ENCODE measurements at regions not wholly inside any gene's neighbourhood (a gene's known extent, or its start where the extent isn't known, plus 50 kb on each side); places are given as distances from the start of the nearest gene placed in this dataset.

DNA sequence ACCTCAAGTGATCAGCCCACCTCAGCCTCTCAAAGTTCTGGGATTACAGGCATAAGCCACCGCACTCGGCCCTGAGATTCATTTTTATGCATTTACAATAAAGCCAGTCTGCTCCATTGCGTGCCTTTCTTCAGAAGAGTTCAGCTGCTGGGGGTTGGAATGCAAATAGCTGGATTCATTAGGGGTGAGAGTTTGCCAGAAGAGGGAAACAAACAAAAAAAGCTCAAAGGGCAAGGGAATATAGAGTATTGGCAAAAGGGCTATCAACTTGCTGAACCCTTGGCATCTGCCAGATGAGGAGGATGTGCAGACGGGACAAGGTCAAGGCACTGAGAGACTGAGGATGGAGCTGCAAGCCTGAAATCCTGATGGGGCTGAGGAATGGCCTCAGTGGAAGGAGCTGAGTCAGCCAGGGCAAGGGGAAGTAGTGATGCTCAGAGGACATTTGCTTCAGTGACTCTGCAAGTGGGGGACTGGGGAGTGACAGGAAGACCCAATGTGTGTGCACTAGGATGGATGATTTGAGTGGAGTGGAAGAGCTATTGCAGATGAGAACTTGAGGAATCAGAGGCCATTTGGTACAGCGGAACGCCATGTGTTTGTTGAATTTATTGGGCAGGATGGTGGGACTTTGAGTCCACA is 75.0 kb upstream of the ARMC3 start:
- TF ChIP-seq CTCF (tag by site-specific recombination; IDR thresholded peaks at IDR 0.05) (no peak), ZNF596 (tag by site-specific recombination; IDR thresholded peaks at IDR 0.05) (no peak)

Data from HEK293 (cell line).